WTC11 (cell line): ENCODE measurements at regions not wholly inside any gene's neighbourhood (a gene's known extent, or its start where the extent isn't known, plus 50 kb on each side); places are given as distances from the start of the nearest gene placed in this dataset.

Source experiments
- ATAC-seq: fragments of 200-7000 bp; cut with Tn5 transposase; 2 replicates; pipeline ENCODE4 v1.10.0; 2021; ENCODE audit warnings: mild to moderate bottlenecking, moderate library complexity
- CTCF ChIA-PET: fragments of 300-600 bp; sonication (Branson Sonifier 250); formaldehyde crosslinking; loops from one replicate; lab custom pipeline; 2021; ENCODE audit warnings: antibody characterized with exemption; lab: Charles Lee
- POLR2A ChIA-PET: fragments of 350-600 bp; sonication (Branson Sonifier 250); formaldehyde crosslinking; loops from one replicate; lab custom pipeline; 2021; ENCODE audit warnings: antibody characterized with exemption; lab: Charles Lee
- DNase-seq: peaks from one replicate; pipeline ENCODE4 v3.0.0; 2021; ENCODE audit warnings: low spot score
- H3K27ac Mint-ChIP-seq: 2 replicates; pipeline ENCODE4 v1.8.0; 2021; ENCODE audit warnings: mixed read lengths
- H3K27me3 Mint-ChIP-seq: 2 replicates; pipeline ENCODE4 v1.8.0; 2021; ENCODE audit warnings: low read depth, mild to moderate bottlenecking, moderate library complexity, mixed read lengths
- H3K36me3 Mint-ChIP-seq: 2 replicates; pipeline ENCODE4 v1.8.0; 2021; ENCODE audit warnings: mixed read lengths
- H3K4me1 Mint-ChIP-seq: 2 replicates; pipeline ENCODE4 v1.8.0; 2022; ENCODE audit warnings: mixed read lengths
- H3K4me3 Mint-ChIP-seq: 2 replicates; pipeline ENCODE4 v1.8.0; 2021; ENCODE audit warnings: mild to moderate bottlenecking, moderate library complexity, mixed read lengths
- H3K9me3 Mint-ChIP-seq: 2 replicates; pipeline ENCODE4 v1.8.0; 2021; ENCODE audit warnings: mixed read lengths
- CREM ChIP-seq: sonication (generic); formaldehyde crosslinking; IDR thresholded peaks from 2 replicates; pipeline ENCODE4 v1.8.1; 2022; ENCODE audit warnings: mild to moderate bottlenecking, missing genetic modification reagents, moderate library complexity
- E2F4 ChIP-seq: sonication (generic); formaldehyde crosslinking; IDR thresholded peaks from 2 replicates; pipeline ENCODE4 v1.8.1; 2022; ENCODE audit warnings: low read depth, mild to moderate bottlenecking, moderate library complexity, missing genetic modification reagents, borderline replicate concordance
- E2F5 ChIP-seq: sonication (generic); formaldehyde crosslinking; IDR thresholded peaks from 2 replicates; pipeline ENCODE4 v1.8.1; 2022; ENCODE audit warnings: mild to moderate bottlenecking, moderate library complexity, missing genetic modification reagents
- ESRRA ChIP-seq: sonication (generic); formaldehyde crosslinking; IDR thresholded peaks from 2 replicates; pipeline ENCODE4 v1.8.1; 2022; ENCODE audit warnings: mild to moderate bottlenecking, missing genetic modification reagents, borderline replicate concordance
- ETV6 ChIP-seq: sonication (generic); formaldehyde crosslinking; IDR thresholded peaks from 2 replicates; pipeline ENCODE4 v1.8.1; 2022; ENCODE audit warnings: mild to moderate bottlenecking, missing genetic modification reagents
- FOXK1 ChIP-seq: sonication (generic); formaldehyde crosslinking; IDR thresholded peaks from 2 replicates; pipeline ENCODE4 v1.8.0; 2022; ENCODE audit warnings: mild to moderate bottlenecking, moderate library complexity, missing genetic modification reagents
- JAZF1 ChIP-seq: fragments of 250-450 bp; sonication (Bioruptor Pico); IDR thresholded peaks from 2 replicates; pipeline ENCODE4 v1.9.0; 2021; ENCODE audit warnings: moderate library complexity, mild to moderate bottlenecking, inconsistent platforms
- MYBL2 ChIP-seq: sonication (generic); formaldehyde crosslinking; IDR thresholded peaks from 2 replicates; pipeline ENCODE4 v1.8.1; 2023; ENCODE audit warnings: mild to moderate bottlenecking, moderate library complexity, missing genetic modification reagents
- NFATC4 ChIP-seq: fragments of 250-450 bp; sonication (Bioruptor Pico); IDR thresholded peaks from 2 replicates; pipeline ENCODE4 v1.9.0; 2021; ENCODE audit warnings: mild to moderate bottlenecking
- NR1H2 ChIP-seq: sonication (generic); formaldehyde crosslinking; IDR thresholded peaks from 2 replicates; pipeline ENCODE4 v1.9.0; 2021; ENCODE audit warnings: mild to moderate bottlenecking, moderate library complexity, missing genetic modification reagents
- NR3C1 ChIP-seq: sonication (generic); formaldehyde crosslinking; conservative IDR thresholded peaks from 2 replicates; pipeline ENCODE4 v1.8.1; 2023; ENCODE audit warnings: low read depth, mild to moderate bottlenecking, missing genetic modification reagents
- SOX15 ChIP-seq: fragments of 250-450 bp; sonication (Bioruptor Pico); IDR thresholded peaks from 2 replicates; pipeline ENCODE4 v1.9.0; 2021; ENCODE audit warnings: mild to moderate bottlenecking
- USF1 ChIP-seq: sonication (generic); formaldehyde crosslinking; IDR thresholded peaks from 2 replicates; pipeline ENCODE4 v1.8.0; 2022; ENCODE audit warnings: mild to moderate bottlenecking, missing genetic modification reagents
- USF2 ChIP-seq: sonication (generic); formaldehyde crosslinking; IDR thresholded peaks from 2 replicates; pipeline ENCODE4 v1.8.1; 2023; ENCODE audit warnings: mild to moderate bottlenecking, missing genetic modification reagents, moderate library complexity
- ZNF219 ChIP-seq: sonication (generic); formaldehyde crosslinking; IDR thresholded peaks from 2 replicates; pipeline ENCODE4 v1.8.0; 2023; ENCODE audit warnings: missing genetic modification reagents, mild to moderate bottlenecking, borderline replicate concordance
- ZNF396 ChIP-seq: fragments of 250-450 bp; sonication (Bioruptor Pico); IDR thresholded peaks from 2 replicates; pipeline ENCODE4 v1.8.0; 2021; ENCODE audit warnings: mild to moderate bottlenecking, moderate library complexity, borderline replicate concordance
- TF ChIP-seq, protein P1 (sequence below): sonication (generic); formaldehyde crosslinking; IDR thresholded peaks from 2 replicates; pipeline ENCODE4 v1.8.1; 2022; ENCODE audit warnings: low read depth, missing genetic modification reagents, borderline replicate concordance
- TF ChIP-seq, protein P2 (sequence below): sonication (generic); formaldehyde crosslinking; IDR thresholded peaks from 2 replicates; pipeline ENCODE4 v1.8.0; 2022; ENCODE audit warnings: mild to moderate bottlenecking, missing genetic modification reagents
- TF ChIP-seq, protein P3 (sequence below): fragments of 250-450 bp; sonication (Bioruptor Pico); IDR thresholded peaks from 2 replicates; pipeline ENCODE4 v1.9.0; 2021; ENCODE audit warnings: mild to moderate bottlenecking
- TF ChIP-seq, protein P4 (sequence below): sonication (generic); formaldehyde crosslinking; IDR thresholded peaks from 2 replicates; pipeline ENCODE4 v1.8.1; 2023; ENCODE audit warnings: mild to moderate bottlenecking, missing genetic modification reagents

GRCh38 chrX:43530837-43531236, 125.3 kb upstream of the MAOA start:
- Mint-ChIP-seq H3K4me1 (peaks cover 12% of the 10 kb centered on the region), H3K36me3 (peaks cover 14% of the 10 kb centered on the region), H3K27me3 (peaks cover 4% of the 10 kb centered on the region; the same call in 1 of the 2 replicates), H3K4me3 (no peak overlapping the region), H3K27ac (no peak overlapping the region), H3K9me3 (peaks cover 33% of the 10 kb centered on the region)
- TF ChIP-seq, protein P1, sequence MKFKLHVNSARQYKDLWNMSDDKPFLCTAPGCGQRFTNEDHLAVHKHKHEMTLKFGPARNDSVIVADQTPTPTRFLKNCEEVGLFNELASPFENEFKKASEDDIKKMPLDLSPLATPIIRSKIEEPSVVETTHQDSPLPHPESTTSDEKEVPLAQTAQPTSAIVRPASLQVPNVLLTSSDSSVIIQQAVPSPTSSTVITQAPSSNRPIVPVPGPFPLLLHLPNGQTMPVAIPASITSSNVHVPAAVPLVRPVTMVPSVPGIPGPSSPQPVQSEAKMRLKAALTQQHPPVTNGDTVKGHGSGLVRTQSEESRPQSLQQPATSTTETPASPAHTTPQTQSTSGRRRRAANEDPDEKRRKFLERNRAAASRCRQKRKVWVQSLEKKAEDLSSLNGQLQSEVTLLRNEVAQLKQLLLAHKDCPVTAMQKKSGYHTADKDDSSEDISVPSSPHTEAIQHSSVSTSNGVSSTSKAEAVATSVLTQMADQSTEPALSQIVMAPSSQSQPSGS (CRISPR knock-in tag), result no peak
- TF ChIP-seq ZNF219 (CRISPR knock-in tag) (no peak), CREM (CRISPR knock-in tag) (no peak), FOXK1 (CRISPR knock-in tag) (no peak), NR1H2 (CRISPR knock-in tag) (no peak), USF2 (CRISPR knock-in tag) (no peak), E2F5 (CRISPR knock-in tag) (no peak), ZNF396 (CRISPR knock-in tag) (no peak), ETV6 (CRISPR knock-in tag) (no peak), NFATC4 (CRISPR knock-in tag) (no peak), JAZF1 (CRISPR knock-in tag) (no peak), NR3C1 (CRISPR knock-in tag) (no peak), ESRRA (CRISPR knock-in tag) (no peak), SOX15 (CRISPR knock-in tag) (no peak), USF1 (CRISPR knock-in tag) (no peak), E2F4 (CRISPR knock-in tag) (no peak), MYBL2 (CRISPR knock-in tag) (no peak)
- TF ChIP-seq, protein P2, sequence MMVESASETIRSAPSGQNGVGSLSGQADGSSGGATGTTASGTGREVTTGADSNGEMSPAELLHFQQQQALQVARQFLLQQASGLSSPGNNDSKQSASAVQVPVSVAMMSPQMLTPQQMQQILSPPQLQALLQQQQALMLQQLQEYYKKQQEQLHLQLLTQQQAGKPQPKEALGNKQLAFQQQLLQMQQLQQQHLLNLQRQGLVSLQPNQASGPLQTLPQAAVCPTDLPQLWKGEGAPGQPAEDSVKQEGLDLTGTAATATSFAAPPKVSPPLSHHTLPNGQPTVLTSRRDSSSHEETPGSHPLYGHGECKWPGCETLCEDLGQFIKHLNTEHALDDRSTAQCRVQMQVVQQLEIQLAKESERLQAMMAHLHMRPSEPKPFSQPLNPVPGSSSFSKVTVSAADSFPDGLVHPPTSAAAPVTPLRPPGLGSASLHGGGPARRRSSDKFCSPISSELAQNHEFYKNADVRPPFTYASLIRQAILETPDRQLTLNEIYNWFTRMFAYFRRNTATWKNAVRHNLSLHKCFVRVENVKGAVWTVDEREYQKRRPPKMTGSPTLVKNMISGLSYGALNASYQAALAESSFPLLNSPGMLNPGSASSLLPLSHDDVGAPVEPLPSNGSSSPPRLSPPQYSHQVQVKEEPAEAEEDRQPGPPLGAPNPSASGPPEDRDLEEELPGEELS (CRISPR knock-in tag), result no peak
- TF ChIP-seq, protein P3, sequence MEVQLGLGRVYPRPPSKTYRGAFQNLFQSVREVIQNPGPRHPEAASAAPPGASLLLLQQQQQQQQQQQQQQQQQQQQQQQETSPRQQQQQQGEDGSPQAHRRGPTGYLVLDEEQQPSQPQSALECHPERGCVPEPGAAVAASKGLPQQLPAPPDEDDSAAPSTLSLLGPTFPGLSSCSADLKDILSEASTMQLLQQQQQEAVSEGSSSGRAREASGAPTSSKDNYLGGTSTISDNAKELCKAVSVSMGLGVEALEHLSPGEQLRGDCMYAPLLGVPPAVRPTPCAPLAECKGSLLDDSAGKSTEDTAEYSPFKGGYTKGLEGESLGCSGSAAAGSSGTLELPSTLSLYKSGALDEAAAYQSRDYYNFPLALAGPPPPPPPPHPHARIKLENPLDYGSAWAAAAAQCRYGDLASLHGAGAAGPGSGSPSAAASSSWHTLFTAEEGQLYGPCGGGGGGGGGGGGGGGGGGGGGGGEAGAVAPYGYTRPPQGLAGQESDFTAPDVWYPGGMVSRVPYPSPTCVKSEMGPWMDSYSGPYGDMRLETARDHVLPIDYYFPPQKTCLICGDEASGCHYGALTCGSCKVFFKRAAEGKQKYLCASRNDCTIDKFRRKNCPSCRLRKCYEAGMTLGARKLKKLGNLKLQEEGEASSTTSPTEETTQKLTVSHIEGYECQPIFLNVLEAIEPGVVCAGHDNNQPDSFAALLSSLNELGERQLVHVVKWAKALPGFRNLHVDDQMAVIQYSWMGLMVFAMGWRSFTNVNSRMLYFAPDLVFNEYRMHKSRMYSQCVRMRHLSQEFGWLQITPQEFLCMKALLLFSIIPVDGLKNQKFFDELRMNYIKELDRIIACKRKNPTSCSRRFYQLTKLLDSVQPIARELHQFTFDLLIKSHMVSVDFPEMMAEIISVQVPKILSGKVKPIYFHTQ (CRISPR knock-in tag), result no peak
- TF ChIP-seq, protein P4, sequence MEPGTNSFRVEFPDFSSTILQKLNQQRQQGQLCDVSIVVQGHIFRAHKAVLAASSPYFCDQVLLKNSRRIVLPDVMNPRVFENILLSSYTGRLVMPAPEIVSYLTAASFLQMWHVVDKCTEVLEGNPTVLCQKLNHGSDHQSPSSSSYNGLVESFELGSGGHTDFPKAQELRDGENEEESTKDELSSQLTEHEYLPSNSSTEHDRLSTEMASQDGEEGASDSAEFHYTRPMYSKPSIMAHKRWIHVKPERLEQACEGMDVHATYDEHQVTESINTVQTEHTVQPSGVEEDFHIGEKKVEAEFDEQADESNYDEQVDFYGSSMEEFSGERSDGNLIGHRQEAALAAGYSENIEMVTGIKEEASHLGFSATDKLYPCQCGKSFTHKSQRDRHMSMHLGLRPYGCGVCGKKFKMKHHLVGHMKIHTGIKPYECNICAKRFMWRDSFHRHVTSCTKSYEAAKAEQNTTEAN (CRISPR knock-in tag), result no peak
- CTCF ChIA-PET, result no interaction called here
- POLR2A ChIA-PET, result no interaction called here
- DNase-seq (no peak), ATAC-seq (no peak)
